Hematopoietic multipotent progenitor cell treated with erythropoietin and hydrocortisone succinate and interleukin-3 and kit ligand, for 15 days (in vitro differentiated cells): ENCODE measurements at regions not wholly inside any gene's neighbourhood (a gene's known extent, or its start where the extent isn't known, plus 50 kb on each side); places are given as distances from the start of the nearest gene placed in this dataset.
A peak's percentile ranks its signal among the peaks of the same experiment; 100 is the strongest.

Source experiments
- DNase-seq: peaks from one replicate; pipeline ENCODE4 v3.0.0-alpha.2; 2015; ENCODE audit warnings: low spot score

GRCh38 chr7:130912862-130913638 lies 179.0 kb upstream of the KLF14 start:
- peak; percentile 50 for DNase-seq

- DNase-seq: no peak
Observed at GRCh38 chr7:130913639-130914553, 179.9 kb upstream of the KLF14 start.

- no peak for DNase-seq
Observed at GRCh38 chr7:130914554-130915294, 180.7 kb upstream of the KLF14 start.

GRCh38 chr7:130917669-130918128 lies 183.7 kb upstream of the KLF14 start:
- DNase-seq: no peak

- no peak for DNase-seq
Observed at GRCh38 chr7:130918129-130919052, 184.4 kb upstream of the KLF14 start.

GRCh38 chr7:130919316-130920103 lies 185.5 kb upstream of the KLF14 start:
- no peak for DNase-seq

GRCh38 chr7:130920122-130920521 lies 186.1 kb upstream of the KLF14 start:
- no peak for DNase-seq

- DNase-seq: no peak
Observed at GRCh38 chr7:130921391-130922180, 187.6 kb upstream of the KLF14 start.

- no peak for DNase-seq
Observed at GRCh38 chr7:130922206-130923112, 188.5 kb upstream of the KLF14 start.

- DNase-seq: no peak
Observed at GRCh38 chr7:130923365-130923764, 189.4 kb upstream of the KLF14 start.

GRCh38 chr7:130923930-130924329 lies 189.9 kb upstream of the KLF14 start:
- DNase-seq: no peak

GRCh38 chr7:130925136-130925794 lies 191.3 kb upstream of the KLF14 start:
- peak; percentile 25 for DNase-seq

- no peak for DNase-seq
Observed at GRCh38 chr7:130926001-130926691, 192.1 kb upstream of the KLF14 start.

GRCh38 chr7:130927062-130927461 lies 193.1 kb upstream of the KLF14 start:
- no peak for DNase-seq

- DNase-seq: no peak
Observed at GRCh38 chr7:130927564-130927963, 193.6 kb upstream of the KLF14 start.

GRCh38 chr7:130929896-130930659 lies 196.1 kb upstream of the KLF14 start:
- DNase-seq: no peak

GRCh38 chr7:130930681-130931080 lies 196.7 kb upstream of the KLF14 start:
- no peak for DNase-seq
